ENCODE measurements at regions not wholly inside any gene's neighbourhood (a gene's known extent, or its start where the extent isn't known, plus 50 kb on each side); places are given as distances from the start of the nearest gene placed in this dataset.

- Histone ChIP-seq H3K4me1 (no peaks in the 10 kb centered on the region), H3K36me3 (ENCODE audit: control insufficient read depth, insufficient read depth, low read length) (no peaks in the 10 kb centered on the region), H3K4me2 (ENCODE audit: low read length) (no peak overlapping the region), H2AFZ (no peak overlapping the region), H3K27ac (no peak overlapping the region), H3K9me3 (ENCODE audit: control insufficient read depth, low read length) (no peaks in the 10 kb centered on the region), H3K27me3 (ENCODE audit: control insufficient read depth, insufficient read depth, low read length) (no peaks in the 10 kb centered on the region), H3K9ac (no peak overlapping the region), H3K4me3 (ENCODE audit: low read depth, low read length) (no peak overlapping the region), H3K79me2 (no peaks in the 10 kb centered on the region)
- TF ChIP-seq, protein P1, sequence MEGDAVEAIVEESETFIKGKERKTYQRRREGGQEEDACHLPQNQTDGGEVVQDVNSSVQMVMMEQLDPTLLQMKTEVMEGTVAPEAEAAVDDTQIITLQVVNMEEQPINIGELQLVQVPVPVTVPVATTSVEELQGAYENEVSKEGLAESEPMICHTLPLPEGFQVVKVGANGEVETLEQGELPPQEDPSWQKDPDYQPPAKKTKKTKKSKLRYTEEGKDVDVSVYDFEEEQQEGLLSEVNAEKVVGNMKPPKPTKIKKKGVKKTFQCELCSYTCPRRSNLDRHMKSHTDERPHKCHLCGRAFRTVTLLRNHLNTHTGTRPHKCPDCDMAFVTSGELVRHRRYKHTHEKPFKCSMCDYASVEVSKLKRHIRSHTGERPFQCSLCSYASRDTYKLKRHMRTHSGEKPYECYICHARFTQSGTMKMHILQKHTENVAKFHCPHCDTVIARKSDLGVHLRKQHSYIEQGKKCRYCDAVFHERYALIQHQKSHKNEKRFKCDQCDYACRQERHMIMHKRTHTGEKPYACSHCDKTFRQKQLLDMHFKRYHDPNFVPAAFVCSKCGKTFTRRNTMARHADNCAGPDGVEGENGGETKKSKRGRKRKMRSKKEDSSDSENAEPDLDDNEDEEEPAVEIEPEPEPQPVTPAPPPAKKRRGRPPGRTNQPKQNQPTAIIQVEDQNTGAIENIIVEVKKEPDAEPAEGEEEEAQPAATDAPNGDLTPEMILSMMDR (IDR thresholded peaks at IDR 0.05): no peak
Measured at GRCh38 chr2:21819454-21819853, 695.7 kb downstream of the TDRD15 start.

DNA sequence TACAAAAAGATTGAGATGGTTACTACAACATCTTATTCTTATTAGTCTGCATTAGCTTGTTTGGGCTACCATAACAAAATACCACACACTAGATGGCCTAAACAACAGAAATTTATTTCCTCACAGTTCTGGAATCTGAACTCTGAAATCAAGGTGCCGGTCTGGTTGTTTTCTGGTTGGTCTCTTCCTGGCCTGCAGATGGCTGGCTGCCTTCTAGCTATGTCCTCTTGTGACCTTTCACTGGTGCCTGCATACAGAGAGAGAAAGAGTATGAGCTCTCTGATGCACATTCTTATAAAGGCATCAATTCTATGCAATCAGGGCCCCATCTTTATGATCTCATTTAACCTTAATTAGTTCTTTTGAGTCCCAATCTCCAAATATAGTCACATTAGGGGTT, 696.5 kb downstream of the TDRD15 start:
- no peak overlapping the region for H3K4me2 ChIP-seq (ENCODE audit: low read length)
- H3K36me3 ChIP-seq (ENCODE audit: control insufficient read depth, insufficient read depth, low read length): no peaks in the 10 kb centered on the region
- TF ChIP-seq, protein P1 (IDR thresholded peaks at IDR 0.05): no peak
- H3K27ac ChIP-seq: no peak overlapping the region
- H3K27me3 ChIP-seq (ENCODE audit: control insufficient read depth, insufficient read depth, low read length): no peaks in the 10 kb centered on the region
- no peak overlapping the region for H3K4me3 ChIP-seq (ENCODE audit: low read depth, low read length)
- no peaks in the 10 kb centered on the region for H3K9me3 ChIP-seq (ENCODE audit: control insufficient read depth, low read length)
- no peaks in the 10 kb centered on the region for H3K79me2 ChIP-seq
- no peak overlapping the region for H3K9ac ChIP-seq
- H2AFZ ChIP-seq: no peak overlapping the region
- H3K4me1 ChIP-seq: no peaks in the 10 kb centered on the region

DNA sequence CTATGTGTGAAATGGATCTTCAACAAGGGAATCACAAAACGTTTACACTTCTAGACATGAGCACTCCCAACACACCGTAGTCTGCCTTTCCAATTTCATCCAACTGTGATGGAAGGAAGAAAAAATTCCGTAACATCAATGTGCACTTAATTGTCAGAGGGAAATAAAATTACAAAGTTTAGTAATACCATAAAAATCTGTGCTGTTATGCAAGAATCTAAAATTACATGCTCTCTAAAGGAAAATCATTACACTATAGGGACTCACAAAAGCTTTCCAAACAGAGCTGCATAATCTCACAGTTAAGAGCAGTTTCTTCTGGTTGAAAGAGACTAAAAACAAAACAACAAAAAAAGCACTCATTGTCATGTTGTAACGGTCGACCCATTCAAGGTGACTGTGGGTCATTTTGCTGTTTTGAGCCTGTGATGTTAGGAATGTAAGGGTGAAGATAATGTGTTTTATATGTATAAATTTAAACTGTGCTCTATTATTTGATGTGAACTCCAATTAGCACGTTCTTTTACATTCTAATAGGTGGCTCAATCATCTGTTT, 698.0 kb downstream of the TDRD15 start:
- Histone ChIP-seq H3K36me3 (ENCODE audit: control insufficient read depth, insufficient read depth, low read length) (no peaks in the 10 kb centered on the region), H3K9ac (no peak overlapping the region), H3K27ac (no peak overlapping the region), H3K79me2 (no peaks in the 10 kb centered on the region), H3K9me3 (ENCODE audit: control insufficient read depth, low read length) (no peaks in the 10 kb centered on the region), H3K4me2 (ENCODE audit: low read length) (no peak overlapping the region), H3K4me3 (ENCODE audit: low read depth, low read length) (no peak overlapping the region), H3K27me3 (ENCODE audit: control insufficient read depth, insufficient read depth, low read length) (no peaks in the 10 kb centered on the region), H2AFZ (no peak overlapping the region), H3K4me1 (no peaks in the 10 kb centered on the region)
- TF ChIP-seq, protein P1 (IDR thresholded peaks at IDR 0.05): no peak

GRCh38 chr2:21822505-21822904, 698.7 kb downstream of the TDRD15 start:
- Histone ChIP-seq H3K4me3 (ENCODE audit: low read depth, low read length) (no peak overlapping the region), H3K4me1 (no peaks in the 10 kb centered on the region), H3K27ac (no peak overlapping the region), H3K9ac (no peak overlapping the region), H3K4me2 (ENCODE audit: low read length) (no peak overlapping the region), H2AFZ (no peak overlapping the region), H3K27me3 (ENCODE audit: control insufficient read depth, insufficient read depth, low read length) (no peaks in the 10 kb centered on the region), H3K79me2 (no peaks in the 10 kb centered on the region), H3K36me3 (ENCODE audit: control insufficient read depth, insufficient read depth, low read length) (no peaks in the 10 kb centered on the region), H3K9me3 (ENCODE audit: control insufficient read depth, low read length) (no peaks in the 10 kb centered on the region)
- TF ChIP-seq, protein P1 (IDR thresholded peaks at IDR 0.05): no peak

DNA sequence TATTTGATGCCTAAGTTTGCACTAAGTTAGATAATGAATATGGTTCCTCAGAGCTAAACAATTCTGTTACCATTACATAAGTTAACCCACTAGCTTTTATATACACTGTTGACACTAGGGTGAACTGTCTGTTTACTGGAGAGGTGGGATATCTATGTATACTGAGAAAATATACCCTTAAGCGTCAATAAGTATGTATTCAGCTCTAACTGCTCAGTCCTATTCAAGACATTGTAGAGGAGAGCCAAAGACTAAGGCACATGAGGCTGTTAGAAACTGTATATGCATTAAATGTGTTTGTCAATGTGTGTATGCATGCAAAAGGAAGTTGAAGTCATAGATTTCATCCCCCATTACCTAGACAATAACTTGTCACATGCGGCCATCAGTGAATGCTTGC, 710.0 kb downstream of the TDRD15 start:
- TF ChIP-seq, protein P1 (IDR thresholded peaks at IDR 0.05): no peak
- Histone ChIP-seq H3K36me3 (ENCODE audit: control insufficient read depth, insufficient read depth, low read length) (no peaks in the 10 kb centered on the region), H3K9ac (no peak overlapping the region), H3K79me2 (no peaks in the 10 kb centered on the region), H2AFZ (no peak overlapping the region), H3K9me3 (ENCODE audit: control insufficient read depth, low read length) (no peaks in the 10 kb centered on the region), H3K4me2 (ENCODE audit: low read length) (no peak overlapping the region), H3K27me3 (ENCODE audit: control insufficient read depth, insufficient read depth, low read length) (no peaks in the 10 kb centered on the region), H3K27ac (no peak overlapping the region), H3K4me3 (ENCODE audit: low read depth, low read length) (no peak overlapping the region), H3K4me1 (no peaks in the 10 kb centered on the region)

Measured in parathyroid adenoma (tissue), 2 donors.